Nephron progenitor cell (in vitro differentiated cells): ENCODE measurements at regions not wholly inside any gene's neighbourhood (a gene's known extent, or its start where the extent isn't known, plus 50 kb on each side); places are given as distances from the start of the nearest gene placed in this dataset.

Experiments
- DNase-seq: peaks from one replicate; pipeline ENCODE4 v3.0.0; 2021
- H3K27ac Mint-ChIP-seq: 2 replicates; pipeline ENCODE4 v1.8.0; 2021; ENCODE audit warnings: mild to moderate bottlenecking, moderate library complexity, mixed read lengths
- H3K27me3 Mint-ChIP-seq: 2 replicates; pipeline ENCODE4 v1.8.0; 2021; ENCODE audit warnings: mild to moderate bottlenecking, low read depth, mixed read lengths; ENCODE audit not compliant: poor library complexity
- H3K36me3 Mint-ChIP-seq: 2 replicates; pipeline ENCODE4 v1.8.0; 2021; ENCODE audit warnings: low read depth, mixed read lengths
- H3K4me1 Mint-ChIP-seq: 2 replicates; pipeline ENCODE4 v1.8.0; 2021; ENCODE audit warnings: mixed read lengths
- H3K4me3 Mint-ChIP-seq: 2 replicates; pipeline ENCODE4 v1.8.0; 2021; ENCODE audit warnings: mild to moderate bottlenecking, moderate library complexity, mixed read lengths
- H3K9me3 Mint-ChIP-seq: 2 replicates; pipeline ENCODE4 v1.8.0; 2021; ENCODE audit warnings: mild to moderate bottlenecking, moderate library complexity, mixed read lengths
- TF ChIP-seq, protein P1 (sequence below): fragments of 200-600 bp; sonication (generic); IDR thresholded peaks from 2 replicates; pipeline ENCODE4 v1.5.0; 2021; ENCODE audit warnings: antibody characterized with exemption

DNA sequence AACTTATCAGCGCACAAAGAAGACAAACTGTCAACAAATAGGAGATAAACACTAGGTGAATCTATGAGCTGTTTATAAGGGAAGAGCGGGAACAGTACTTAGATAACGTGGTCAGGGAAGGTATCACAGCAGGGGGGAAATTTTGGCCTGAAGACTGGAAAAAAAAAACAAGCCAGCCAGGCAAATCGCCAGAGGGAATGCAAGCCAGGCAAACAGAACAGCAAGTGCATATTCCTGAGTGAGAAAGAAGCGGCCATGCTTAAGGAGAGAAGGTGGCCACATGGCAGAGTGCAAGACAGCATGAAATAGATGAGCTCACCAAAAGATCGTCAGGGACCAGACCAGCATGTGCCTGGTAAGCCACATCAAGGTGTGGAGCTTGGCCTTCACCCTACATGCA is 466.5 kb upstream of the ARID1B start:
- no peak overlapping the region for H3K4me3 Mint-ChIP-seq
- peaks cover 5% of the 10 kb centered on the region for H3K27me3 Mint-ChIP-seq
- H3K9me3 Mint-ChIP-seq, result no peaks in the 10 kb centered on the region
- TF ChIP-seq, protein P1, sequence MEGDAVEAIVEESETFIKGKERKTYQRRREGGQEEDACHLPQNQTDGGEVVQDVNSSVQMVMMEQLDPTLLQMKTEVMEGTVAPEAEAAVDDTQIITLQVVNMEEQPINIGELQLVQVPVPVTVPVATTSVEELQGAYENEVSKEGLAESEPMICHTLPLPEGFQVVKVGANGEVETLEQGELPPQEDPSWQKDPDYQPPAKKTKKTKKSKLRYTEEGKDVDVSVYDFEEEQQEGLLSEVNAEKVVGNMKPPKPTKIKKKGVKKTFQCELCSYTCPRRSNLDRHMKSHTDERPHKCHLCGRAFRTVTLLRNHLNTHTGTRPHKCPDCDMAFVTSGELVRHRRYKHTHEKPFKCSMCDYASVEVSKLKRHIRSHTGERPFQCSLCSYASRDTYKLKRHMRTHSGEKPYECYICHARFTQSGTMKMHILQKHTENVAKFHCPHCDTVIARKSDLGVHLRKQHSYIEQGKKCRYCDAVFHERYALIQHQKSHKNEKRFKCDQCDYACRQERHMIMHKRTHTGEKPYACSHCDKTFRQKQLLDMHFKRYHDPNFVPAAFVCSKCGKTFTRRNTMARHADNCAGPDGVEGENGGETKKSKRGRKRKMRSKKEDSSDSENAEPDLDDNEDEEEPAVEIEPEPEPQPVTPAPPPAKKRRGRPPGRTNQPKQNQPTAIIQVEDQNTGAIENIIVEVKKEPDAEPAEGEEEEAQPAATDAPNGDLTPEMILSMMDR, result no peak
- no peaks in the 10 kb centered on the region for H3K4me1 Mint-ChIP-seq
- DNase-seq, result no peak
- H3K36me3 Mint-ChIP-seq, result no peaks in the 10 kb centered on the region
- H3K27ac Mint-ChIP-seq, result no peak overlapping the region

DNA sequence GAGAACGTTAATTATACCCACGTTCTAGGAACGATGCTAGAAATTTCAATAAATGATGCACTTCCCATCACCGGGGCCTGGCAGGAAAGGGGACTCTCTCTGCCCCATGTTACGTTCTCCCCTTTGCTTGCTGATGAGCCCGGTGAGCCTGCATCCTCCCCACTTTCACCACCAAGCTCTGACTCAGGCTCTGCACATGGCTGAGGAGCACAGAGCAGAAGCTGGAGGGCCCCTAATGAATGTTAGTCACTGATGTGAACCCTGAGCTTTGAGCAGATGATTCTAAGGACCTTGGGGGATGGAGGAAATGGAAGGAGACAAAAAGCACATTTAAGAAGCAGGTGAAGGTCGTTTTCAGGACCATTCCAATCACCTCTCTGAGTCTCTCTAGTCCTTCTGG is 468.2 kb upstream of the ARID1B start:
- Mint-ChIP-seq H3K4me3 (no peak overlapping the region), H3K4me1 (no peaks in the 10 kb centered on the region), H3K27ac (no peak overlapping the region), H3K9me3 (no peaks in the 10 kb centered on the region), H3K27me3 (no peaks in the 10 kb centered on the region), H3K36me3 (no peaks in the 10 kb centered on the region)
- TF ChIP-seq, protein P1, result no peak
- DNase-seq, result no peak

DNA sequence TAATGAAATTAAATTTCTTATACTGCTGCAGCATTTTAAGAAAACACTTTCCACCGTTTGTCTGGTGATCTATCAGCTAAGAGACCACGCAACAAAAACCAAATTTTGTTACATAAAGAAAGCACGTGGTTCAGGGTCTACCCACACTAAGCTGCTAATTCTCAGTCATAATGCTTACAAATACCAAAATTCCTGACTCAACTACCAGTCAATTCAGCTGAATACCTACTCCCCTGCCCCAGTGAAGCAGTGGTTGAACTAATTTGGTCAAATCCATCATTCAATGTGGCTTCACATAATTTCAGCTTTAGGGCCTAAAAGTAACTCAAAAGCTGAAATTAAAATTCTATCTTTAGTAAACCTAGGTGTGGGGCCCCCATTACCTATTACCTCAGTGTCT is 468.6 kb upstream of the ARID1B start:
- TF ChIP-seq, protein P1, result no peak
- Mint-ChIP-seq H3K36me3 (no peaks in the 10 kb centered on the region), H3K27ac (no peak overlapping the region), H3K27me3 (no peaks in the 10 kb centered on the region), H3K4me3 (no peak overlapping the region), H3K9me3 (no peaks in the 10 kb centered on the region), H3K4me1 (no peaks in the 10 kb centered on the region)
- no peak for DNase-seq

DNA sequence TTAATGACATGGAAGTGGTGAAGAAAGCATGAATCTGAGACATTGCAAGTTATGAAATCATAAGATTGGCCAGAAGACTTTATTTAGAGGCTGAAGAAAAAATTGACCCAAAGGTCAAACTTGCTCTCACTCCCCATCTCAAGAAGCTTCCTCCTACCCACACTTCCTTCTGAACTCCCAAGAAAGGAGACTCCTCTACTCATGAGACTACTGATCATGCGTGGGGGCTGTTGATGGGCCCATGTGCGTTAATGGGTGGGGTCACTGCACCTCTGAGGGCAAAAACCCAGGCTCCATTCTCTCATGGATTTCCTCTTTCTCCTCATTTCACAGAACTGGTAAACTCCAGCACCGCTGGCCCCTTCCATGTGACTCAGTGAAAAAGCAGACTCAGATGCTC is 470.6 kb upstream of the ARID1B start:
- Mint-ChIP-seq H3K27me3 (no peaks in the 10 kb centered on the region), H3K27ac (no peak overlapping the region), H3K36me3 (no peaks in the 10 kb centered on the region), H3K9me3 (no peaks in the 10 kb centered on the region), H3K4me3 (no peak overlapping the region), H3K4me1 (no peaks in the 10 kb centered on the region)
- TF ChIP-seq, protein P1, result no peak
- no peak for DNase-seq

DNA sequence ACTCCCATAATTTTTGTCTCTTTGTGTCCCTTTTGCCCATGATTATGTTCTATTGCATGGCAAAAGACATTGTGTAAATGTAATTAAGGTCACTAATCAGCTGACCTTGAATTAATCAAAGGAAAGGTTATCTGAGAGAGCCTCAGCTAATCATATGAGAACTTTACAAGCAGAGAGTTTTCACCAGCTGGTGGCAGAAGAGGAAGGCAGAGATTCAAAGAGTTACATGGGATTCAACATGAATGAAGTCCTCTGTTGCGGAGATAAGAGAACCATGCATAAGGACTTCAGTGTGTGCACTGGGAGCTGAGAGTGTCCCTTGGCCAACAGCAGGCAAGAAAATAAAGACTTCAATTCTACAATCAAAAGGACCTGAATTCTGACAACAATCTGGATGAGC is 494.1 kb upstream of the ARID1B start:
- Mint-ChIP-seq H3K9me3 (peaks cover 5% of the 10 kb centered on the region), H3K4me3 (no peak overlapping the region), H3K27ac (no peak overlapping the region), H3K36me3 (peaks cover 2% of the 10 kb centered on the region), H3K27me3 (peaks cover 4% of the 10 kb centered on the region), H3K4me1 (peaks cover 22% of the 10 kb centered on the region)
- TF ChIP-seq, protein P1, result no peak
- DNase-seq, result no peak

DNA sequence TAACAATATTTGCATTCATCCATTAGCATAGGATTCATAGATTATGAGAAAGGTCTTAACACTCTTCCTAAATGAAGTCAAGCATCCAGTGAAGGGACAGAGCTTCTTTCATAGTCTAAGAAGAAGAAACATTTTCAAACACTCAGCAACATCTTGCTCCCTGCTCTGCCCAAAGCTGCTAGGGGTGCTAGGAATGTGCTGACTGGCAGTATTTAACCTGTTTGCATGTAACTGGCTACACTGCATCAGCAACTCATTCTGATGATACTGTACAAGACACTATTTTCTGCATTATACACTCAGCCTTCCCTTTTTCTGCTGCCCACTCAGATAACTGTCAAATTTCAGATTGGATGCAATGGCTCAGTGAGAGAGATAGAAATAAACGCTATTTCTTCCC is 495.1 kb upstream of the ARID1B start:
- DNase-seq, result no peak
- H3K4me3 Mint-ChIP-seq, result no peak overlapping the region
- peaks cover 15% of the 10 kb centered on the region for H3K9me3 Mint-ChIP-seq
- H3K27ac Mint-ChIP-seq, result no peak overlapping the region
- TF ChIP-seq, protein P1, result no peak
- peaks cover 4% of the 10 kb centered on the region for H3K27me3 Mint-ChIP-seq
- peaks cover 22% of the 10 kb centered on the region for H3K4me1 Mint-ChIP-seq
- H3K36me3 Mint-ChIP-seq, result peaks cover 5% of the 10 kb centered on the region
